T-cell (primary cell): ENCODE measurements at regions not wholly inside any gene's neighbourhood (a gene's known extent, or its start where the extent isn't known, plus 50 kb on each side); places are given as distances from the start of the nearest gene placed in this dataset.

Experiments used
- ATAC-seq, 4 experiments: fragments of 200-7000 bp in 3 of 4; fragments of 150-1000 bp in 1 of 4; cut with Tn5 transposase; replicated peaks in 1 of 4; 1 replicate in 3 of 4; 2 replicates in 1 of 4; pipeline ENCODE4 v1.10.0; 2021; ENCODE audit warnings: moderate library complexity in 3 of 4, mild to moderate bottlenecking in 2 of 4, moderate number of reproducible peaks in 1 of 4
- CTCF ChIA-PET, 2 donors: fragments of 300-600 bp; sonication (Branson Sonifier 250); formaldehyde crosslinking; loops; one replicate each; lab custom pipeline; 2022; ENCODE audit warnings: antibody characterized with exemption in 2 of 2; lab: Charles Lee
- POLR2A ChIA-PET, 2 donors: fragments of 300-600 bp; sonication (Branson Sonifier 250); formaldehyde crosslinking; loops; one replicate each; lab custom pipeline; 2022; ENCODE audit warnings: antibody characterized with exemption in 2 of 2; lab: Charles Lee
- DNase-seq, 35 experiments: peaks; one replicate each; pipeline versions ENCODE4 v3.0.0 to v3.0.0-alpha.2; 2013 to 2023
- H3K27ac ChIP-seq: one replicate; pipeline ENCODE4 v1.5.1; 2013; ENCODE audit warnings: low read length
- H3K27me3 ChIP-seq, 2 experiments: replicated peaks in 1 of 2; 1 replicate in 1 of 2; 2 replicates in 1 of 2; pipeline versions ENCODE4 v1.6.1 to v1.7.0; 2013; ENCODE audit warnings: low read length in 1 of 2, mixed read lengths in 1 of 2; ENCODE audit not compliant: control insufficient read depth in 2 of 2, insufficient read depth in 2 of 2; ENCODE audit errors: extremely low read depth in 1 of 2
- H3K36me3 ChIP-seq, 2 donors: 1 replicate in 1 of 2; 2 replicates in 1 of 2; pipeline versions ENCODE4 v1.6.1 to v1.7.0; 2013; ENCODE audit warnings: low read length in 1 of 2; ENCODE audit not compliant: control insufficient read depth in 2 of 2, insufficient read depth in 1 of 2; ENCODE audit errors: extremely low read depth in 1 of 2
- H3K4me1 ChIP-seq, 2 experiments: 1 replicate in 1 of 2; 2 replicates in 1 of 2; pipeline versions ENCODE4 v1.6.1 to v1.7.0; 2013; ENCODE audit warnings: low read length in 2 of 2, mixed read lengths in 1 of 2; ENCODE audit not compliant: insufficient read depth in 2 of 2, control insufficient read depth in 1 of 2; ENCODE audit errors: extremely low read depth in 1 of 2
- H3K4me3 ChIP-seq, 2 donors: 1 replicate in 1 of 2; 2 replicates in 1 of 2; pipeline versions ENCODE4 v1.5.1 to v1.7.0; 2013; ENCODE audit warnings: mild to moderate bottlenecking in 2 of 2, low read length in 1 of 2, moderate library complexity in 1 of 2; ENCODE audit not compliant: control insufficient read depth in 1 of 2; ENCODE audit errors: extremely low read depth in 1 of 2
- H3K9me3 ChIP-seq: 2 replicates; pipeline ENCODE4 v1.7.0; 2013
- H3K27ac Mint-ChIP-seq, 2 donors: one replicate each; pipeline ENCODE4 v1.8.0; 2020 to 2021; ENCODE audit warnings: mild to moderate bottlenecking in 2 of 2, mixed read lengths in 2 of 2
- H3K27me3 Mint-ChIP-seq, 2 donors: one replicate each; pipeline ENCODE4 v1.8.0; 2021 to 2022; ENCODE audit warnings: mixed read lengths in 2 of 2
- H3K36me3 Mint-ChIP-seq: one replicate; pipeline ENCODE4 v1.8.0; 2021; ENCODE audit warnings: mixed read lengths
- H3K4me1 Mint-ChIP-seq, 3 donors: one replicate each; pipeline ENCODE4 v1.8.0; 2020 to 2022; ENCODE audit warnings: mixed read lengths in 3 of 3, mild to moderate bottlenecking in 1 of 3
- H3K4me3 Mint-ChIP-seq, 3 donors: one replicate each; pipeline ENCODE4 v1.8.0; 2020 to 2022; ENCODE audit warnings: mild to moderate bottlenecking in 3 of 3, mixed read lengths in 3 of 3, moderate library complexity in 3 of 3
- H3K9me3 Mint-ChIP-seq, 3 donors: one replicate each; pipeline ENCODE4 v1.8.0; 2020 to 2022; ENCODE audit warnings: mixed read lengths in 3 of 3
- WGBS: methylation state at CpG from one replicate; pipeline ENCODE4 v1.1.5; 2013; ENCODE audit warnings: missing lambda C conversion rate; ENCODE audit not compliant: insufficient coverage; 5-methylcytosine and 5-hydroxymethylcytosine counted together

DNA sequence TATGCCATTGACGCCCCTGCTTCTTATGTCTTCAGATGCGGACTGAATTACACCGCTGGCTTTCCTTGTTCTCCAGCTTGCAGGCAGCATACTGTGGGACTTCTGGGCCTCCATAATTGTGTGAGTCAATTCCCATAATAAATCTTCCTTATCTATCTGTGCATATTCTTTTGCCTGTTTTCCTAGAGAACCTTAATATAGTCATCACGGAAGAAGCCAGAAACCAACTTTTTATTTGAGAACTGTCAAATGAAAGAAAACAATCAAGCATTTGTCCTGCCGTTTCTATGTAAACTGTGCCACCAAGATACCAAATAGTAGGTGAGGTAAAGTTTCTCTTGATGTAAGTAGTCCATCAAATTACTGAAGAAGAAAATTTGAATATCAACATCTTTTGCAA lies 51.8 kb upstream of the B3GALNT1 start:
- H3K27ac Mint-ChIP-seq, result no peak overlapping the region
- Histone ChIP-seq H3K36me3 (no peaks in the 10 kb centered on the region), H3K4me1 (no peaks in the 10 kb centered on the region), H3K9me3 (no peaks in the 10 kb centered on the region), H3K27me3 (peaks cover 0 to 2% of the 10 kb centered on the region in 2 experiments), H3K27ac (no peak overlapping the region), H3K4me3 (no peak overlapping the region)
- POLR2A ChIA-PET, result no interaction called here
- CTCF ChIA-PET, result no interaction called here
- H3K4me1 Mint-ChIP-seq, result no peaks in the 10 kb centered on the region
- no peak for ATAC-seq
- H3K9me3 Mint-ChIP-seq, result no peaks in the 10 kb centered on the region
- H3K36me3 Mint-ChIP-seq, result no peaks in the 10 kb centered on the region
- no peak overlapping the region for H3K4me3 Mint-ChIP-seq
- H3K27me3 Mint-ChIP-seq, result peaks cover 0 to 11% of the 10 kb centered on the region in 2 donors
- WGBS, result 100% methylated on average over 1 of the region's 5 CpGs
- no peak for DNase-seq

- Histone ChIP-seq H3K36me3 (no peaks in the 10 kb centered on the region), H3K27ac (no peak overlapping the region), H3K9me3 (no peaks in the 10 kb centered on the region), H3K4me3 (no peak overlapping the region), H3K4me1 (no peaks in the 10 kb centered on the region), H3K27me3 (peaks cover 0 to 5% of the 10 kb centered on the region in 2 experiments)
- ATAC-seq, result no peak
- Mint-ChIP-seq H3K36me3 (no peaks in the 10 kb centered on the region), H3K27me3 (peaks cover 4 to 6% of the 10 kb centered on the region in 2 donors), H3K27ac (no peak overlapping the region), H3K9me3 (peaks cover 0 to 8% (median 7%) of the 10 kb centered on the region in 3 donors), H3K4me3 (no peak overlapping the region), H3K4me1 (no peaks in the 10 kb centered on the region)
- 93% methylated on average over 9 of the region's 20 CpGs for WGBS
- CTCF ChIA-PET, result interaction anchor here in 1 of 2 donors (0.5 kb wide), 1 partner anchor 267 kb away, joined by 4 read pairs; no protein-coding TSS in a partner anchor
- POLR2A ChIA-PET, result no interaction called here
- no peak for DNase-seq
Observed at GRCh38 chr3:161161603-161162002, 56.5 kb upstream of the B3GALNT1 start.

DNA sequence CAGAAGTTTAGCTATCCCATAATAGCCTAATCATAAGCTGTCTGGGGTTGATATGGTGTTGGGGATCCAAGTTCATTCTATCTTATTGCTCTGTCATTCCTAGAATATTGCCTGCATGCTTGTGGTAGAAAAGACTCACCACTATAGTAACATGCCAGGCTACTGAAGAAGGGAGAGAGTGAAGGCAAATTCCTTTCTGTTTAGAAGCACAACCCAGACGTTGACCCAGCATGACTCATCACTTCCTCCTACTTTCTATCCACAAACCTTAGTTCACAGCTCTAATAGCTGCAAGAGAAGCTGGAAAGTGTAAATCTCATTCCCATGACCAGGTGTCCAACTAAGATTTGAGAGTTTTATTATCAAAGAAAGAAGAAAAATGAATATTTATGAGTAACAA lies 57.8 kb upstream of the NMD3 start:
- H3K36me3 ChIP-seq, result no peaks in the 10 kb centered on the region
- DNase-seq (no peak), ATAC-seq (no peak)
- Mint-ChIP-seq H3K27me3 (peaks cover 0 to 6% of the 10 kb centered on the region in 2 donors), H3K4me3 (no peak overlapping the region), H3K4me1 (no peaks in the 10 kb centered on the region), H3K9me3 (peaks cover 0 to 8% (median 7%) of the 10 kb centered on the region in 3 donors), H3K27ac (no peak overlapping the region), H3K36me3 (no peaks in the 10 kb centered on the region)
- H3K9me3 ChIP-seq, result no peaks in the 10 kb centered on the region
- whole genome bisulfite sequencing, result no CpG with 5 or more reads among the region's 1 CpG
- CTCF ChIA-PET, result interaction anchor here in 1 of 2 donors (0.8 kb wide), 1 partner anchor 13 kb away, joined by 3 read pairs; no protein-coding TSS in a partner anchor
- POLR2A ChIA-PET, result interaction anchor here in 1 of 2 donors (0.6 kb wide), 1 partner anchor 16 kb away, joined by 11 read pairs; no protein-coding TSS in a partner anchor
- no peak overlapping the region for H3K27ac ChIP-seq
- H3K27me3 ChIP-seq, result peaks cover 0 to 5% of the 10 kb centered on the region in 2 experiments
- H3K4me3 ChIP-seq, result no peak overlapping the region
- H3K4me1 ChIP-seq, result no peaks in the 10 kb centered on the region

- Mint-ChIP-seq H3K9me3 (peaks cover 0 to 8% (median 7%) of the 10 kb centered on the region in 3 donors), H3K36me3 (no peaks in the 10 kb centered on the region)
- CTCF ChIA-PET, result no interaction called here
Observed at GRCh38 chr3:161166051-161166450, 55.1 kb upstream of the NMD3 start.

GRCh38 chr3:161171113-161171512 lies 50.0 kb upstream of the NMD3 start:
- DNase-seq (no peak), ATAC-seq (no peak)
- no CpG with 5 or more reads among the region's 2 CpGs for WGBS
- Mint-ChIP-seq H3K27ac (no peak overlapping the region), H3K9me3 (peaks cover 2 to 9% (median 6%) of the 10 kb centered on the region in 3 donors), H3K36me3 (no peaks in the 10 kb centered on the region), H3K27me3 (peaks cover 7 to 12% of the 10 kb centered on the region in 2 donors), H3K4me3 (no peak overlapping the region), H3K4me1 (no peaks in the 10 kb centered on the region)
- POLR2A ChIA-PET, result no interaction called here
- H3K9me3 ChIP-seq, result no peaks in the 10 kb centered on the region
- no peaks in the 10 kb centered on the region for H3K36me3 ChIP-seq
- no peak overlapping the region for H3K4me3 ChIP-seq
- no peak overlapping the region for H3K27ac ChIP-seq
- H3K27me3 ChIP-seq, result peaks cover 0 to 3% of the 10 kb centered on the region in 2 experiments
- no peaks in the 10 kb centered on the region for H3K4me1 ChIP-seq
- CTCF ChIA-PET, result no interaction called here

More at GRCh38 chr3:161166051-161166450, 55.1 kb upstream of the NMD3 start:
- 93% methylated on average over 4 of the region's 4 CpGs for WGBS
- ATAC-seq, result no peak
- POLR2A ChIA-PET, result no interaction called here
- DNase-seq, result no peak
- H3K27ac ChIP-seq, result no peak overlapping the region
- H3K36me3 ChIP-seq, result no peaks in the 10 kb centered on the region
- no peaks in the 10 kb centered on the region for H3K4me1 ChIP-seq
- peaks cover 0 to 5% of the 10 kb centered on the region in 2 experiments for H3K27me3 ChIP-seq
- H3K4me3 Mint-ChIP-seq, result no peak overlapping the region
- H3K27ac Mint-ChIP-seq, result no peak overlapping the region
- H3K27me3 Mint-ChIP-seq, result peaks cover 0 to 6% of the 10 kb centered on the region in 2 donors
- H3K9me3 ChIP-seq, result no peaks in the 10 kb centered on the region
- no peaks in the 10 kb centered on the region for H3K4me1 Mint-ChIP-seq
- no peak overlapping the region for H3K4me3 ChIP-seq
